HCT116 (cell line): ENCODE measurements at regions not wholly inside any gene's neighbourhood (a gene's known extent, or its start where the extent isn't known, plus 50 kb on each side); places are given as distances from the start of the nearest gene placed in this dataset.
"Not testable (repeated sequence)": the region's sequence is repeated elsewhere in the genome, so short reads cannot be mapped to it uniquely, and the experiment has no call there.

Experiments
- ATAC-seq: fragments of 200-7000 bp; cut with Tn5 transposase; 2 replicates; pipeline ENCODE4 v1.9.1; 2020; ENCODE audit warnings: mild to moderate bottlenecking, moderate library complexity
- BruUV-seq: library from RNA; stranded (reverse); fragments of 400-500 nt; replicated peaks from 2 replicates; lab custom pipeline; 2021; lab: Mats Ljungman, UMichigan
- CTCF ChIA-PET: fragments of 300-600 bp; sonication (Branson Sonifier 250); formaldehyde crosslinking; loops from one replicate; lab custom pipeline; 2021; ENCODE audit warnings: antibody characterized with exemption; lab: Charles Lee
- POLR2A ChIA-PET: fragments of 300-600, 350-600 bp; sonication (Branson Sonifier 250); formaldehyde crosslinking; loops from one replicate; lab custom pipeline; 2021; ENCODE audit warnings: antibody characterized with exemption; lab: Charles Lee
- RAD21 ChIA-PET, 2 experiments: fragments of 300-600 bp; sonication (Branson Sonifier 250); formaldehyde crosslinking; loops; one replicate each; lab custom pipeline; 2023; ENCODE audit warnings: low total read pairs in 2 of 2; ENCODE audit not compliant: uncharacterized antibody in 2 of 2, unreplicated experiment in 2 of 2, low non-redundant PET in 1 of 2; lab: Charles Lee
- DNase-seq: peaks from one replicate; pipeline ENCODE4 v3.0.0-alpha.2; 2010; ENCODE audit warnings: low read depth, low spot score
- H2AFZ ChIP-seq: fragments of 200-600 bp; shearing (Covaris generic), sonication (generic); 2 replicates; pipeline ENCODE4 v1.6.1; 2017; ENCODE audit warnings: low read depth, mixed run types, mixed read lengths, antibody characterized with exemption, low read length; ENCODE audit not compliant: poor library complexity, severe bottlenecking
- H3K27ac ChIP-seq: 2 replicates; pipeline ENCODE4 v1.5.1; 2012; ENCODE audit warnings: low read depth, low read length
- H3K27me3 ChIP-seq: fragments of 200-600 bp; sonication (generic); 2 replicates; pipeline ENCODE4 v1.6.1; 2016; ENCODE audit warnings: mixed run types, low read length, mixed read lengths; ENCODE audit not compliant: insufficient read depth
- H3K36me3 ChIP-seq, 2 experiments: fragments of 200-500 bp in 1 of 2; fragments of 200-600 bp in 1 of 2; sonication (Bioruptor generic) in 1 of 2; sonication (generic) in 1 of 2; 2 replicates each; pipeline versions ENCODE4 v1.5.1 to v1.6.1; 2014 to 2016; ENCODE audit warnings: low read length in 2 of 2, inconsistent platforms in 1 of 2, mixed read lengths in 1 of 2, mixed run types in 1 of 2; ENCODE audit not compliant: insufficient read depth in 2 of 2, control insufficient read depth in 1 of 2
- H3K4me1 ChIP-seq, 2 experiments: fragments of 200-600 bp in 1 of 2; sonication (generic) in 1 of 2; 2 replicates each; pipeline versions ENCODE4 v1.5.1 to v1.6.1; 2012 to 2017; ENCODE audit warnings: low read length in 2 of 2, inconsistent platforms in 1 of 2, mild to moderate bottlenecking in 1 of 2, mixed read lengths in 1 of 2, mixed run types in 1 of 2, moderate library complexity in 1 of 2; ENCODE audit not compliant: insufficient read depth in 2 of 2, control insufficient read depth in 1 of 2
- H3K4me2 ChIP-seq: fragments of 200-600 bp; sonication (generic); 2 replicates; pipeline ENCODE4 v1.6.1; 2017; ENCODE audit warnings: mixed run types, low read length, mixed read lengths
- H3K4me3 ChIP-seq, 2 experiments: fragments of 200-600 bp in 1 of 2; sonication (generic) in 1 of 2; replicated peaks in 1 of 2; 2 replicates each; pipeline ENCODE4 v1.5.1; 2011 to 2016; ENCODE audit warnings: low read length in 2 of 2, control low read depth in 1 of 2, low read depth in 1 of 2, mild to moderate bottlenecking in 1 of 2, mixed read lengths in 1 of 2, mixed run types in 1 of 2
- H3K79me2 ChIP-seq: fragments of 200-600 bp; sonication (generic); 2 replicates; pipeline ENCODE4 v1.6.1; 2017; ENCODE audit warnings: mild to moderate bottlenecking, mixed run types, low read length, moderate library complexity, mixed read lengths; ENCODE audit not compliant: insufficient read depth
- H3K9ac ChIP-seq: fragments of 200-600 bp; sonication (generic); 2 replicates; pipeline ENCODE4 v1.6.1; 2016; ENCODE audit warnings: low read length, mixed read lengths
- H3K9me2 ChIP-seq: fragments of 200-600 bp; sonication (generic), shearing (Covaris generic); 2 replicates; pipeline ENCODE4 v1.6.1; 2017; ENCODE audit warnings: mixed run types, mild to moderate bottlenecking, moderate library complexity; ENCODE audit not compliant: insufficient read depth
- H3K9me3 ChIP-seq, 2 experiments: fragments of 200-500 bp in 1 of 2; fragments of 200-600 bp in 1 of 2; sonication (Bioruptor generic) in 1 of 2; sonication (generic) in 1 of 2; 2 replicates each; pipeline ENCODE4 v1.6.1; 2014 to 2017; ENCODE audit warnings: low read length in 2 of 2, mixed read lengths in 2 of 2, inconsistent platforms in 1 of 2, low read depth in 1 of 2, mild to moderate bottlenecking in 1 of 2, mixed run types in 1 of 2, moderate library complexity in 1 of 2; ENCODE audit not compliant: control insufficient read depth in 1 of 2, insufficient read depth in 1 of 2
- H4K20me1 ChIP-seq: fragments of 200-600 bp; sonication (generic), shearing (Covaris generic); 2 replicates; pipeline ENCODE4 v1.6.1; 2017; ENCODE audit warnings: mixed run types, mild to moderate bottlenecking, moderate library complexity; ENCODE audit not compliant: insufficient read depth
- CBX3 ChIP-seq: IDR thresholded peaks from 2 replicates; pipeline ENCODE4 v1.6.1; 2012; ENCODE audit warnings: low read depth
- CEBPB ChIP-seq: IDR thresholded peaks from 2 replicates; pipeline ENCODE4 v1.6.1; 2012; ENCODE audit warnings: low read depth
- EGR1 ChIP-seq: IDR thresholded peaks from 2 replicates; pipeline ENCODE4 v1.6.1; 2012; ENCODE audit warnings: low read depth
- ELF1 ChIP-seq: IDR thresholded peaks from 2 replicates; pipeline ENCODE4 v1.6.1; 2012; ENCODE audit warnings: low read depth, borderline replicate concordance
- EZH2 ChIP-seq: fragments of 200-600 bp; sonication (generic); IDR thresholded peaks from 2 replicates; pipeline ENCODE4 v1.6.1; 2017; ENCODE audit warnings: antibody characterized with exemption, mixed run types
- EZH2phosphoT487 ChIP-seq: fragments of 200-600 bp; IDR thresholded peaks from 2 replicates; pipeline ENCODE4 v1.6.1; 2018; ENCODE audit warnings: antibody characterized with exemption, borderline replicate concordance
- FOSL1 ChIP-seq: IDR thresholded peaks from 2 replicates; pipeline ENCODE4 v1.6.1; 2012; ENCODE audit warnings: low read depth
- JUND ChIP-seq: IDR thresholded peaks from 2 replicates; pipeline ENCODE4 v1.6.1; 2012
- RAD21 ChIP-seq: IDR thresholded peaks from 2 replicates; pipeline ENCODE4 v1.6.1; 2012; ENCODE audit warnings: low read depth, mild to moderate bottlenecking
- SIN3A ChIP-seq: IDR thresholded peaks from 2 replicates; pipeline ENCODE4 v1.6.1; 2012; ENCODE audit warnings: low read depth
- SP1 ChIP-seq: IDR thresholded peaks from 2 replicates; pipeline ENCODE4 v1.6.1; 2012; ENCODE audit warnings: low read depth
- TCF7L2 ChIP-seq: IDR thresholded peaks from 2 replicates; pipeline ENCODE4 v1.7.0; 2011; ENCODE audit warnings: borderline replicate concordance, inconsistent platforms; ENCODE audit not compliant: insufficient read depth, insufficient read length; ENCODE audit errors: extremely low read depth
- ZFX ChIP-seq: fragments of 450-650 bp; IDR thresholded peaks from 2 replicates; pipeline ENCODE4 v1.6.1; 2017
- ZNF274 ChIP-seq: fragments of 200-500 bp; sonication (Bioruptor generic); IDR thresholded peaks from 2 replicates; pipeline ENCODE4 v1.6.1; 2014; ENCODE audit warnings: mild to moderate bottlenecking, low read depth, low read length, inconsistent platforms
- intact Hi-C: fragments of 100-400 bp; cut with micrococcal nuclease; formaldehyde crosslinking; loops from 2 replicates; pipeline ENCODE4 v1.10.0; 2022
- TF ChIP-seq, protein P1 (sequence below): IDR thresholded peaks from 2 replicates; pipeline ENCODE4 v1.6.1; 2011; ENCODE audit warnings: mild to moderate bottlenecking, low read length, moderate library complexity; ENCODE audit not compliant: insufficient replicate concordance; ENCODE audit errors: extremely low read depth
- TF ChIP-seq, protein P2 (sequence below): IDR thresholded peaks from 2 replicates; pipeline ENCODE4 v1.6.1; 2012
- TF ChIP-seq, protein P3 (sequence below): IDR thresholded peaks from 2 replicates; pipeline ENCODE4 v1.6.1; 2012

DNA sequence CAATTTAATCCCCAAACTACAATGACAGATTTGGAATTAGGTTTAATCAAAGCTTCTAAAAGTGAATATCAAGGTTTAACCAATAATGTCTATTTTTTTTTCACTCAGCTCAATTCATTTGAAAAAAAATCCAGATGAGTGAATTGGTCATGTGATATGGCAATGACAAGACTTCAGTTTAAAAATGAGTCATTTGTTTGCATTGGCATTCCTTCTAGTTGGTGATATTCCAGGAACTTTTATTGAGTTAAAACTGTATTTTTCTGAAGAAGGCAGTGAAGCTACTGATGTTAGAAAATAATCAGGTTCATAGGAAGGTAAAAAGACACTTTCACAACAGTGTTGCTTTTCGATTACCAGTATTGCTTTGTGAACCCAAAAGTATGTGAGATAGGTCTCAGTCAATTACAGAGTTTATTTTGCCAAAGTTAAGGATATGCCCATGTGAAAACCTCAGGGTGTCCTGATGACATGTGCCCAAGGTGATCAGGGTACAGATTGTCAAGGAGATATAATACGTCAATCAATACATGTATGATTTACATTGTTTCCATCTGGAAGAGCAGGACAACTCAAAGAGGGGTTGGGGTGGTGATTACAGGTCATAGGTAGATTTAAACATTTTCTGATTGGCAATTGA, 1214.9 kb downstream of the GALC start:
- RAD21 ChIA-PET: no interaction called here
- Histone ChIP-seq H3K4me3 (no peak overlapping the region), H3K79me2 (no peaks in the 10 kb centered on the region), H3K27ac (no peak overlapping the region), H3K36me3 (no peaks in the 10 kb centered on the region), H3K9me2 (no peaks in the 10 kb centered on the region), H3K9ac (no peak overlapping the region), H4K20me1 (no peaks in the 10 kb centered on the region), H3K27me3 (no peaks in the 10 kb centered on the region), H3K4me1 (no peaks in the 10 kb centered on the region), H3K9me3 (peaks cover 0 to 18% of the 10 kb centered on the region in 2 experiments; a peak in 2 of 4 replicates), H2AFZ (no peak overlapping the region), H3K4me2 (no peak overlapping the region)
- ATAC-seq (no peak), DNase-seq (no peak)
- intact Hi-C loops: no loop called here
- no TSS peak for BruUV-seq
- CTCF ChIA-PET: no interaction called here
- POLR2A ChIA-PET: no interaction called here
- no peak for TF ChIP-seq JUND
- TF ChIP-seq CEBPB: no peak
- TF ChIP-seq CBX3: no peak
- no peak for TF ChIP-seq RAD21
- no peak for TF ChIP-seq ELF1
- TF ChIP-seq EGR1: no peak
- no peak for TF ChIP-seq TCF7L2
- TF ChIP-seq FOSL1: no peak
- TF ChIP-seq, protein P1, sequence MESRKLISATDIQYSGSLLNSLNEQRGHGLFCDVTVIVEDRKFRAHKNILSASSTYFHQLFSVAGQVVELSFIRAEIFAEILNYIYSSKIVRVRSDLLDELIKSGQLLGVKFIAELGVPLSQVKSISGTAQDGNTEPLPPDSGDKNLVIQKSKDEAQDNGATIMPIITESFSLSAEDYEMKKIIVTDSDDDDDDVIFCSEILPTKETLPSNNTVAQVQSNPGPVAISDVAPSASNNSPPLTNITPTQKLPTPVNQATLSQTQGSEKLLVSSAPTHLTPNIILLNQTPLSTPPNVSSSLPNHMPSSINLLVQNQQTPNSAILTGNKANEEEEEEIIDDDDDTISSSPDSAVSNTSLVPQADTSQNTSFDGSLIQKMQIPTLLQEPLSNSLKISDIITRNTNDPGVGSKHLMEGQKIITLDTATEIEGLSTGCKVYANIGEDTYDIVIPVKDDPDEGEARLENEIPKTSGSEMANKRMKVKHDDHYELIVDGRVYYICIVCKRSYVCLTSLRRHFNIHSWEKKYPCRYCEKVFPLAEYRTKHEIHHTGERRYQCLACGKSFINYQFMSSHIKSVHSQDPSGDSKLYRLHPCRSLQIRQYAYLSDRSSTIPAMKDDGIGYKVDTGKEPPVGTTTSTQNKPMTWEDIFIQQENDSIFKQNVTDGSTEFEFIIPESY: no peak
- no peak for TF ChIP-seq EZH2
- no peak for TF ChIP-seq ZNF274
- TF ChIP-seq, protein P2, sequence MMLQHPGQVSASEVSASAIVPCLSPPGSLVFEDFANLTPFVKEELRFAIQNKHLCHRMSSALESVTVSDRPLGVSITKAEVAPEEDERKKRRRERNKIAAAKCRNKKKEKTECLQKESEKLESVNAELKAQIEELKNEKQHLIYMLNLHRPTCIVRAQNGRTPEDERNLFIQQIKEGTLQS: no peak
- no peak for TF ChIP-seq EZH2phosphoT487
- TF ChIP-seq SP1: no peak
- no peak for TF ChIP-seq SIN3A
- TF ChIP-seq ZFX: no peak
- TF ChIP-seq, protein P3, sequence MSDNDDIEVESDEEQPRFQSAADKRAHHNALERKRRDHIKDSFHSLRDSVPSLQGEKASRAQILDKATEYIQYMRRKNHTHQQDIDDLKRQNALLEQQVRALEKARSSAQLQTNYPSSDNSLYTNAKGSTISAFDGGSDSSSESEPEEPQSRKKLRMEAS: no peak

DNA sequence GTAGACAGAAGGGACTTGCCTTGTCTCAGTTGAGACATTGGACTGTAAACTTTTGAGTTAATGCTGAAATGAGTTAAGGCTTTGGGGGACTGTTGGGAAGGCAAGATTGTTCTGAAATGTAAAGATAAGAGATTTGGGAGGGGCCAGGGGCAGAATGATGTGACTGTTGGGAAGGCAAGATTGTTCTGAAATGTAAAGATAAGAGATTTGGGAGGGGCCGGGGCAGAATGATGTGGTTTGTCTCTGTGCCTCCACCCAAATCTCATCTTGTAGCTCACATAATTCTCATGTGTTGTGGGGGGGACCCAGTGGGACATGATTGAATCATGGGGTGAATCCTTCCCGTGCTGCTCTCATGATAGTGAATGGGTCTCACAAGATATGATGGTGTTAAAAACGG, 1217.1 kb downstream of the GALC start:
- ATAC-seq, H2AFZ ChIP-seq, DNase-seq, H3K36me3 ChIP-seq, intact Hi-C loops, H3K4me2 ChIP-seq, H3K9ac ChIP-seq, H3K79me2 ChIP-seq, H3K9me2 ChIP-seq, H4K20me1 ChIP-seq, CTCF ChIA-PET, H3K27me3 ChIP-seq, H3K27ac ChIP-seq, H3K4me3 ChIP-seq, RAD21 ChIA-PET, POLR2A ChIA-PET, BruUV-seq, H3K4me1 ChIP-seq: not testable (repeated sequence)
- H3K9me3 ChIP-seq: peaks cover 0 to 14% of the 10 kb centered on the region in 2 experiments; a peak in 2 of 4 replicates
